Stimulated activated CD4-positive, alpha-beta T cell treated with anti-CD3 and anti-CD28 coated beads, Interleukin-12 subunit alpha, Interleukin-12 subunit beta, amount 100 ng/mL, for 24 hours (primary cell): ENCODE measurements at regions not wholly inside any gene's neighbourhood (a gene's known extent, or its start where the extent isn't known, plus 50 kb on each side); places are given as distances from the start of the nearest gene placed in this dataset.

ENCODE experiments used
- DNase-seq, 2 experiments: peaks; one replicate each; pipeline ENCODE4 v3.0.0-alpha.2; 2020; ENCODE audit warnings: low read depth in 2 of 2

GRCh38 chr14:21991130-21991529 is 317.5 kb upstream of the OR4E1 start:
- DNase-seq: no peak

DNA sequence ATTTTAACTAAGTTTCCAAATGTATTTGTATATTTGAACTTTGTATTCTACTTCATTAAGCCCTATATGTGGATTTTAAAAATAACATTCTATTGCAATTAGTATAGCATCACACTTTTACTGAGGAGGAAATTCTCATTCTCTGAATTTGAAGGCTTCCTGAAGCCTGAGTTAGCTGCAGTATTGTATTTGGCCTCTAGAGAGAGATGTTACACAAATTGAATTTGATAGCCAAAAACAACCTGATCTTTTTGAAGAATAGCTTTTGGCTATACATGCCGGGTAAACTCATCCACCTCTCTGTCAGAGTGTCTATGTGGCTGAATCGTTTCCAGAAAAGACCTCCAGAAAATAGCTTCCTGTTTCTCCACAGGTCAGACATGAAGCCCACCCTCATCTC is 316.5 kb upstream of the OR4E1 start:
- DNase-seq: no peak

DNA sequence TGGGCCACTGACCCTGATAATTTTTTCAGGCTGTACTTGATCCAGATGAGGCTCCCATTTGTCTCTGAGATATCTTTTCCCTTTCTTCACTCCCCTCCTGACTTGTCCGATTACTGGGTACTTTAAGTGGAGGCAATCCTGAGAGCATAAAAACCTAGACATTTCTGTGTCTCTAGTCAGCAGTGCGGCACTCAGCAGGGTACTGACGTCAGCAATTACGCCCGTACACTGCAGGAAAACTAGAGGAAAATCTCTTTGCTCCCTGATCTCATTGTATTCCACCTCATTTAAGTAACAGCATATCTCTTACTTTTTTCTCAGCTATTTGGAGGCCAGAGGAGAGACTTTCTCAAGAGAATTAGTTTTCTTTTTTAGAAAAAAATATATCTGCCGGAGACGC is 315.5 kb upstream of the OR4E1 start:
- DNase-seq: no peak

DNA sequence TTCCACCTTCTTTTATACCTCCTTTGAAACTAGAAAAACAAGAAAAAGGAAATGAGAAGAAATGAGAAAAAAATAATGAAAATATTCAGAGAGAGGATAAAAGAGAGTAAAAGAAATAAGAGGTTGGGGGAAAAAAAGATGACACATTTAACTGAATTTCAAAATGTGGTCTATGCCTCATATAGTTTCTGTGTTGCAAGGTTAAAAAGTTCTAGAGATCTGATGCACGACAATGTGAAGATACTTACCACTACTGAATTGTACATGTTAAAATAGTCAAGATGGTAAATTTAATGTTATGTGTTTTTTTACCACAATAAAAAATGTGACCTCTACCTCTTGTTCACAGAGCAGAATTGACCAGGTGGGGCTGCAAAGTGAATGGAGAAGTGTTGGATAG is 314.8 kb upstream of the OR4E1 start:
- DNase-seq: no peak

DNA sequence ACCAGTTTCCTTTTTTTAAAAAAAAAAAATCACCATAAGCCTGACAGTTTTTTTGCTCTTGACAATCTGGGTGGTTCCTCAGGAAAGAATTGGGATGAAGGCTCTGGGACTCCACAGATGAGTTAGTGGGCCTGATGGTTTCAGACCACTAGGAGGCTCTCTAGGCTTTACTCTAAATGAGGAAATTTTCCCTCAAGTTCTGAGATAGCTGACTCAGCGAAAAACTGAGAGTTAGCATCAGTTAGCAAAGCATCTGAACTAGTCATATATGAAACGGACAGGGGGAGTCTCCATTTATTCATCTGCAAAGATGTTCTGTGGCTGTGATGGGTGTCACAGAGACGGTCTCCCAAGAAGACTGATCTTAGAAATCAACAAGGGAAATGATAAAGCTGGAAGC is 314.3 kb upstream of the OR4E1 start:
- DNase-seq: no peak

- DNase-seq: no peak
These were observed 311.5 kb upstream of the OR4E1 start for GRCh38 chr14:21985081-21985480.

- DNase-seq: no peak
These were observed 305.3 kb upstream of the OR4E1 start for GRCh38 chr14:21978999-21979314.

DNA sequence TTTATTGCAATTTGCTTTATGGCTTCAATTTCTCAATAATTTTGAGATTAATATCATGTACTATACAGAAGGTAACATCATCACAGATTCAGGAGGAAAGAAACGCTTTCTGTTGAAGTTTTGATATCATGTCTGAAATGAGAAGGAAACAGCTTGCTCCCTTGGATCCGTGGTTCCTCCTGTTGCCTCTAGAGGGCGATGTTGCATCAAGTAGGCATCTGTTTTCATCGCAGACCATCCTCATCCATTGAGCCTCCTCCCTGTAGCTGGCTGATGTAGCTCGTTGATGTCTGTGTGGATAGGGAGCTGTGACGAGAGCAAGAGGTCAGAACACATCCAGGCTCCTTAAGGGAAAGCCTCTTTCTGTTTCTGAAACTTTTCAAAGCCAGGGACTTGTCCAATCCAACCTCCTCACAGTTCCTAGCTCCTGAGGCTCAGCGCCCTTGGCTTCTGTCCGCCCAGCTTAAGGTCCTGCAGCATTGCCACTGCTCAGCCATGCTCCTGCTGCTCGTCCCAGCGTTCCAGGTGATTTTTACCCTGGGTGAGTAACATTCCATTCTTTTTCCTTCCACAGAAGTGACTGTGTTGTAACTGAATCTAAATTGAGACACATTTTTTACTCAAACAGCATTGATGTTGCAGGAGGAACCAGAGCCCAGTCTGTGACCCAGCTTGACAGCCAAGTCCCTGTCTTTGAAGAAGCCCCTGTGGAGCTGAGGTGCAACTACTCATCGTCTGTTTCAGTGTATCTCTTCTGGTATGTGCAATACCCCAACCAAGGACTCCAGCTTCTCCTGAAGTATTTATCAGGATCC is 304.8 kb upstream of the OR4E1 start:
- DNase-seq: no peak

DNA sequence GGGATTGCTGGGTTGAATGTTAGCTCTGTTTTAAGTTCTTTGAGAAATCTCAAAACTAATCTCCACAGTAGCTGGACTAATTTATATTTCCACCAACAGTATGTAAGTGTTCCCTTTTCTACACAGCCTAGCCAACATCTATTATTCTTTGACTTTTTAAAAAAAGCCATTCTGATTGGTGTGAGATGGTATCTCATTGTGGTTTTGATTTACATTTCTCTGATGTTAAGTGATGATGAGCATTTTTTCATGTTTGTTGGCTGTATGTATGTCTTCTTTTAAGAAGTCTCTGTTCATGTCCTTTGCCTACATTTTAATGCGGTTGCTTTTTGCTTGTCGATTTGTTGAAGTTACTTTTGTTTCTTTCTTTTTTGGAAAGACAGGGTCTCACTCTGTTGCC is 301.1 kb upstream of the OR4E1 start:
- no peak for DNase-seq

- DNase-seq: peak in 1 of 2 experiments; percentile 6
These were observed 291.4 kb upstream of the OR4E1 start for GRCh38 chr14:21965042-21965441.

DNA sequence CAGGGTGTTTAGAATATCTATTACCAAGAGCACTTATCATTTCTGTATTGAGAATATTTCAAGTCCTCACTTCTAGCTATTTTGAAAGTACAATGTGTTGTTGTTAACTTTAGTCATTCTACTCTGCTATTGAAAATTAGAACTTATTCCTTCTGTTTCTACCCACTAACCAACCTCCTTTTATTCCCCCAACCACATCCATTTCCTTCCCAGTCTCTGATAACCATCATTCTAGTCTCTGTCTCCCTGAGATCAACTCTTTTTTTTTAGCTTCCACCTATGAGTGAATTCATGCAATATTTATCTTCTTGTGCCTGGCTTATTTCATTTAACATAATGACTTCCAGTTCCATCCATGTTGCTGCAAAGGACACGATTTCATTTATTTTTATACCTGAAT is 290.6 kb upstream of the OR4E1 start:
- no peak for DNase-seq

DNA sequence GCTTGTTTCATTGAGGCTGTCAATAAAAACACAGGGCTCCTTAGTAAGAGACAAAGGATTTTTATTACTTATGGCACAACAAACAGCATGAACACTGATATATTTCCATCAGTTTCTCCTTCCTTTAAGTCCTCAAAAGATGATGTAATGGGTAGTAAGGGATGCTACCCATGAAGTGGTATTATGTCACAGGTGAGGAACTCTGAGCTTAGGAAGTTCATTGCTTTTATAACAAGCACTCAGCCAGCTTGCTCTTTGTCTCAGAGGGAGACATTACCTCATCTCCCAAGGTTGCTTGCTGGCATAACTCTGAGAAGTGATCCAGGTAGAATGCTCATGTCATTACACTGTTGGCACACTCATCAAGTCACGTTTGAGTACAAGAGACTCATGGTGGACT is 287.0 kb upstream of the OR4E1 start:
- no peak for DNase-seq

- DNase-seq: no peak
These were observed 268.3 kb upstream of the OR4E1 start for GRCh38 chr14:21941885-21942284.

DNA sequence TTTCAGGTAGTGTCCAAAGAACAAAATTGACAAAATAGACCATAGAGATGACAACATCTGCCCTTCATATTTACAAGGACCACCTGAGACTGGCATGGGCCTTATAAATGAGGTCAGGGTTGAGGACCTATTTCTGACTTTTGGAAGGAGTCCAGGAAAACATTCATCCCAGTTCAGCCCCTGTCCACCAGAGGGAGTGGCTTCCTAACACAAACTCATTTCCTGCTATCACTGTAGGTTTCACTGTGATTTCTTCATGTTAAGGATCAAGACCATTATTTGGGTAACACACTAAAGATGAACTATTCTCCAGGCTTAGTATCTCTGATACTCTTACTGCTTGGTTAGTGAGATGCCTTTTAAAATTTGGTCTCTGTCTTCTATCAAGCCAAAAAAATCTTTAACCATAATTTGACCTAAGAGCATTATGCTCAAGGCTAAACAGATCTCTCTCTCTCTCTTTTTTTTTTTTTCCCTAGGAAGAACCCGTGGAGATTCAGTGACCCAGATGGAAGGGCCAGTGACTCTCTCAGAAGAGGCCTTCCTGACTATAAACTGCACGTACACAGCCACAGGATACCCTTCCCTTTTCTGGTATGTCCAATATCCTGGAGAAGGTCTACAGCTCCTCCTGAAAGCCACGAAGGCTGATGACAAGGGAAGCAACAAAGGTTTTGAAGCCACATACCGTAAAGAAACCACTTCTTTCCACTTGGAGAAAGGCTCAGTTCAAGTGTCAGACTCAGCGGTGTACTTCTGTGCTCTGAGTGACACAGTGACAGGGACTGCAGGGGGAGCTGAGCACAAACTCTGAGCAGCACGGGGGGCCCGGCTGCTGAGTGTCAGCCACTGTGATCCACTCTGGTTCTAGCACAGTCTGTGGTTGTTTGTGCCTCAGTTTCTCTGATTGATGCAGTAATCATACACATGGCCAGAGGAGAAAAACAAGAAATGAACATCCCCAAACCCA is 267.6 kb upstream of the OR4E1 start:
- no peak for DNase-seq

GRCh38 chr14:21939836-21940235 is 266.2 kb upstream of the OR4E1 start:
- no peak for DNase-seq

DNA sequence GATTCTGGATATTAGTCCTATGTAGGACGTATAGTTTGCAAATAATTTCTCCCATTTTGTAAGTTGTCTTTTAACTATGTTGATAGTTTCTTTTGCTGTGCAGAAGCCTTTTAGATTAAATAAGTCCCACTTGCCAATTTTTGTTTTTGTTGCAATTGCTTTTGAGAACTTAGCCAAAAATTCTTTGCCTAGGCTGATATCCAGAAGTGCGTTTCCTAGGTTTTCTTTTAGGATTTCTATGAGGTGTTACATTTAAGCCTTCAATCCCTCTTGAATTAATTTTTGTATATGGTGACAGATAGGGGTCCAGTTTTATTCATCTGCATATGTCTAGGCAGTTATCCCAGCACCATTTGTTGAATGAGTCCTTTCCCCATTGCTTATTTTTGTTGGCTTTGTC is 264.4 kb upstream of the OR4E1 start:
- DNase-seq: no peak

DNA sequence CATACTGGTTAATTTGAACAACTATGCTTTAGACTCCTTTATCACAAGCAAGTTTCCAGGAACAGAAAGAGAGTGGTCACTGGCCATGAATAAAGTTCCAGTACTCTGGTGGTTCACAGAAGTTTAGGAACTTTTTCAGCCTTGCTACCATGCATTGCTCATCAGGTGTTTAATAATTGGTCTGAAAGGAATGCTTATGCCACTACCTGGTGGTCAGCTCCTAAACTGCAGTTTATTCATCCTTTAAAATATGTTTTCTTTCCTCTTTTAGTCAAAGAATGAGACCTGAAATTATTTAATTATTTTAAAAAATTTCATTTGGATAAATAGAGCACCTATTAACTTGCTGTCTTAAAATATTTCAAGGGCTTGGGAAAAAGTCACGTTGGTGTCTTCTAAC is 260.1 kb upstream of the OR4E1 start:
- no peak for DNase-seq

DNA sequence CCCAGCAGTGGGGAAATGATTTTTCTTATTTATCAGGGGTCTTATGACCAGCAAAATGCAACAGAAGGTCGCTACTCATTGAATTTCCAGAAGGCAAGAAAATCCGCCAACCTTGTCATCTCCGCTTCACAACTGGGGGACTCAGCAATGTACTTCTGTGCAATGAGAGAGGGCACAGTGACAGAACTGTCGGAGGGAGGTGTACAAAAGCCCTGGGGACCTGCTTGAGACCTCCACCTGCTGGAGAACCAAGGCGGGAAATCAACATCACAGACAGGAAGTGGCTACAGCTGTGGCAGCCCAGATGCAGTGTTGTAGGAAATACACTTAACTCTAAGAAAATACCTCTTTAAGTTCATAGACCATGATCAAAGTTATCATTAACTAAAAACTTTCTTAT is 250.9 kb upstream of the OR4E1 start:
- DNase-seq: peak; percentile 28 to 32

GRCh38 chr14:21923820-21924219 is 250.2 kb upstream of the OR4E1 start:
- no peak for DNase-seq

GRCh38 chr14:21921453-21921852 is 247.8 kb upstream of the OR4E1 start:
- no peak for DNase-seq

- DNase-seq: peak; percentile 24 to 40
These were observed 244.2 kb upstream of the OR4E1 start for GRCh38 chr14:21917699-21918436.

DNA sequence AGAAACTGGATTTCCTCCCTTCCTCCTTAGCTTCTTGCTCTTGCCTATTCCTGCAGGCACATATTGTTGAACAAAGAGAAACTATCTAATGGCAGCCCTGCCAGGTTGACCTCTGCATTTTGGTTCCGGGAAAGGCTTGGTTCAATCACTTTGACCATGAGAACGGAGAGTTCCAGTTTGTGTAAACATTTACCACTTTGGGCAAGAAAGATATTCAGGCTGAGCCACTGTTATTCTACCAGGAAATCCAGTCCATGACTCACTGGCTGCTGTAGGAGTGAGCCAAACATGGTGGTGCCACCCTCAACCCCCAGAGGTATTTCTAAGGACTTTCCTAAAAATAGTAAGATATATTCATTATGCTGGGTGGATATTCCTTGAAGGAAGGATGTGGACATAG is 242.2 kb upstream of the OR4E1 start:
- DNase-seq: no peak
